HG03135 (cell line): ENCODE measurements at regions not wholly inside any gene's neighbourhood (a gene's known extent, or its start where the extent isn't known, plus 50 kb on each side); places are given as distances from the start of the nearest gene placed in this dataset.

Experiments used
- ATAC-seq: cut with Tn5 transposase; IDR thresholded peaks from one replicate; pipeline ENCODE4 v1.9.1; 2021; ENCODE audit warnings: mild to moderate bottlenecking, moderate library complexity; ENCODE audit not compliant: unreplicated experiment

GRCh38 chrX:138765051-138765450 lies 53.5 kb upstream of the FGF13 start:
- no peak for ATAC-seq

GRCh38 chrX:138763761-138764160 lies 52.2 kb upstream of the FGF13 start:
- ATAC-seq = no peak

- ATAC-seq = no peak
These were observed 49.9 kb upstream of the FGF13 start for GRCh38 chrX:138761380-138761779.
